Spinal cord (tissue), 9 donors: ENCODE measurements at regions not wholly inside any gene's neighbourhood (a gene's known extent, or its start where the extent isn't known, plus 50 kb on each side); places are given as distances from the start of the nearest gene placed in this dataset.

Source experiments
- DNase-seq, 6 donors: peaks; one replicate each; pipeline versions ENCODE4 v3.0.0 to v3.0.0-alpha.2; 2013 to 2015; ENCODE audit warnings: low spot score in 6 of 6, low read depth in 4 of 6
- H3K27ac ChIP-seq: one replicate; pipeline ENCODE4 v1.5.1; 2013; ENCODE audit warnings: low read depth, low read length, control low read depth
- H3K27me3 ChIP-seq: one replicate; pipeline ENCODE4 v1.6.1; 2013; ENCODE audit warnings: low read length; ENCODE audit not compliant: control insufficient read depth, insufficient read depth
- H3K36me3 ChIP-seq: one replicate; pipeline ENCODE4 v1.6.1; 2013; ENCODE audit warnings: low read length; ENCODE audit not compliant: control insufficient read depth, insufficient read depth
- H3K4me1 ChIP-seq: one replicate; pipeline ENCODE4 v1.6.1; 2013; ENCODE audit warnings: low read length; ENCODE audit not compliant: control insufficient read depth, insufficient read depth
- H3K4me3 ChIP-seq: one replicate; pipeline ENCODE4 v1.5.1; 2013; ENCODE audit warnings: low read depth, low read length, control low read depth
- H3K9me3 ChIP-seq: one replicate; pipeline ENCODE4 v1.6.1; 2013; ENCODE audit warnings: low read length; ENCODE audit not compliant: control insufficient read depth, insufficient read depth
- WGBS: methylation state at CpG from one replicate; pipeline ENCODE4 v1.1.5; 2013; ENCODE audit warnings: missing lambda C conversion rate; ENCODE audit not compliant: insufficient coverage; 5-methylcytosine and 5-hydroxymethylcytosine counted together
- donor health status: healthy.

DNA sequence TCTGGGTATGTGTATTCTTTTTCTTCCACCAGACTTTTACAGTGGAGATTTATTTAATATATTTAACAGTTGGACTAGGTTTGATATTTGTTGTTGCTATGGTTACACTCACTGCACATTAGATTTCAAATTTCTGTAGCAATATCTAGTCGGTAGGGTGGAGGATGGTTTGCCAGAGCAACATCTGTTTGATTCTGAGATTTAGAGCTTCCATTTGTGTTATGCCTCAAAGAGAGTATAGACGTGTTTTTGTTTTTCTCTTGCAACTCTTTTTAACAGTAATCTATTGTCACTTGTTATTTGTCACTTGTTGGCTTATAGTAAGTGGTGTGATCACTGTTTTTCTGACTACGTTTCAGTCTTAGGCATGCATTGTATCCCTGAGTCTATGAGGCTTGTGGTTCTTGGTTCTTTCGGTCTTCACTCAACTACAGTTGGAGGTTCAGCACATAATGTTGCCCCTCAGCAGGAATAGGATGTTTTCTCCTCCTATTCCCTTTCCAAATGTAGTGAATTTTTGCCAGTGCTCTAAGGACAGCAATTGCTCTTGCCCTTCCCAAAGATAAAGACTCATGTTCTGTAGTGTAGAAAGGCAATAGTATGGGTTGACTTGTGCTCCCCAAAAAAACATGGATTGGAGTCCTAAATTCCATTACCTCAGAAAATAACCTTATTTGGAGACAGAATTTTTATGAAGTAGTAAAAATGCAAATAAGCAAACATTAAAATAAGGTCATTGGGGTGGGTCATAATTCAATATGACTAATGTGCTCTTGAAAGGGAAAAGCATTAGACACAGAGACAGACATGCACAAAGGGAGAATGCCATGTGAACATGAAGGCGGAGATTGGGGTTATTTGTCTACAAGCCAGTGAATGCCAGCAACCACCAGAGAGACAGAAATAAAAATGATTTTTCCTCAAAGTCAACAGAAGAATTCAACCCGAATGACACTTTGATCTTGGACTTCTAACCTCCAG lies 692.1 kb downstream of the DIPK2A start:
- Histone ChIP-seq H3K9me3 (peaks cover 4% of the 10 kb centered on the region), H3K27ac (no peak overlapping the region), H3K36me3 (no peaks in the 10 kb centered on the region), H3K27me3 (no peaks in the 10 kb centered on the region), H3K4me1 (no peaks in the 10 kb centered on the region), H3K4me3 (no peak overlapping the region)
- 67% methylated on average over 1 of the region's 6 CpGs for WGBS
- peak in 2 of 6 donors; percentile 15 to 39 for DNase-seq

DNA sequence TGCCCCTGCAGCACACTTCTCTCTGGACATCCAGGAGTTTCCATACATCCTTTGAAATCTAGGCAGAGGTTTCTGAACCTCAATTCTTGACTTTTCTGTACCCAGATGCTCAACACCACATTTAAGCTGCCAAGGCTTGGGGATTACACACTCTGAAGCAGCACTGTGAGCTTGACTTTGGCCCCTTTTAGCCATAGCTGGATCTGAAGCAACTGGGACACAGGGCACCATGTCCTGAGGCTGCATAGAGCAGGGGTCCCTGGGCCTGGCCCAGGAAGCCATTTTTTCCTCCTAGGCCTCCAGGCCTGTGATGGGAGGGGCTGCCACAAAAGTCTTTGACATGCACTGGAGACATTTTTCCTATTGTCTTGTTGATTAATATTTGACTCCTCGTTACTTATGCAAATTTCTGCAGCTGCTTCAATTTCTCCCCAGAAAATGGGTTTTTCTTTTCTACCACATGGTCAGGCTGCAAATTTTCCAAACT lies 694.0 kb downstream of the DIPK2A start:
- Histone ChIP-seq H3K9me3 (peaks cover 4% of the 10 kb centered on the region), H3K36me3 (no peaks in the 10 kb centered on the region), H3K27me3 (no peaks in the 10 kb centered on the region), H3K4me1 (no peaks in the 10 kb centered on the region), H3K27ac (no peak overlapping the region), H3K4me3 (no peak overlapping the region)
- WGBS: no CpG with 5 or more reads among the region's 1 CpG
- DNase-seq: no peak

DNA sequence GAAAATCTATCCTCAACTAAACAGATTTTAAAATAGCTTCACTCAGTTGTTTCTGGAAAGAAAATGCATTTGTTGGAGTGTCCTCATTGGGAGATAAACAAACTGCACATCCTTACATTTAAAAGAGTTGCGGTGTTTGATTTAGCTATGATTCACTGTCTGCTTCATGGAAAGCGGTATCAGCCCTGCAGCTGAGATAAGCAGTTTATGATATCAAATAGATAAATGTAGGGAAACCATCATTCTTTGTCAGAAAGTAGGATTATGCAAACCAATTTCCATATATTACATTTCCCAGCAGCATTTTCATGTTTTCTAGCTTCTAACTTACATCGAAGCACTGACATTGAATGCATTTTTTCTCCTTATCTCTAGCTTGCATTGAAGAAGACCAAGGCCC lies 698.9 kb downstream of the DIPK2A start:
- Histone ChIP-seq H3K27ac (no peak overlapping the region), H3K4me1 (no peaks in the 10 kb centered on the region), H3K4me3 (no peak overlapping the region), H3K27me3 (no peaks in the 10 kb centered on the region), H3K9me3 (peaks cover under 1% of the 10 kb centered on the region), H3K36me3 (no peaks in the 10 kb centered on the region)
- DNase-seq: peak in 1 of 6 donors; percentile 26
- 100% methylated on average over 1 of the region's 3 CpGs for WGBS

DNA sequence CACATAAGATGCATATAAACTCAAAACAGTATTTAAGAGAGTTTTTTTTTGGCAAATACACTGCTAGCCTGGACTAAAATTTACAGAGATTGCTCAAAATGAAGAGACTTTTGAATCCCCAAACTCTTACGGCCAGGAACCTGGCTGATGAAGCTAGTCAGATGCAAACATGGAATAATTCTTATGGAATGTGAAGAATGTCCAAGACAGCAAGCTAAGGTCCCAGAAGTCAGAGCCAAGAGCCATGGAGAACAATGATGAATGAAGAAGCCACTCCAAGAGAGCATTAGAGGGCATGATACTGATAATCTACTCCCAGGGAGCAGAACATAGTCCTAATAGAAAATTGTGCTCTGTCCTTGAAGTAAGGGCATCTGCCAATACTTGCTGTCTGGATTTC lies 705.5 kb downstream of the DIPK2A start:
- no peaks in the 10 kb centered on the region for H3K36me3 ChIP-seq
- no peak overlapping the region for H3K27ac ChIP-seq
- no peaks in the 10 kb centered on the region for H3K4me1 ChIP-seq
- no peak overlapping the region for H3K4me3 ChIP-seq
- H3K27me3 ChIP-seq: no peaks in the 10 kb centered on the region
- no peaks in the 10 kb centered on the region for H3K9me3 ChIP-seq
- DNase-seq: no peak
- no CpG with 5 or more reads among the region's 1 CpG for WGBS

DNA sequence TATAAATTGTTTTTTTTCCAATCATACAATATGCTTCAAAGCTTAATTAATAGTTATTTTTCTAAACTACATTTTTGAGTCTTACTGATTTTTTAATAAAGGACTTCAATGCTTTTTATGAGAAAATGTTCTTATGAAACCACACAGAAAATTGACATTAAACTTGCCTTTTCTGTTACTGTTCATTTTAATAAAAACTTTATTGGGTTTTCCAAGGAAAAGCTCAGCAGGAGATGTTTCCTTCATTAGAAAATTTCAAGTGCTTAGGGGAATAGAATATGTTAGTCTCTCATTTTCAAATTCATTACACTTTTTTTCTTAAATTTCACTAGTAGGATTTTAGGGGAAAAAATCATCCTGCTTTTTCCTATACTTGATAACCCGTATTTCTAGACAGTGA lies 711.4 kb downstream of the DIPK2A start:
- no peak overlapping the region for H3K4me3 ChIP-seq

DNA sequence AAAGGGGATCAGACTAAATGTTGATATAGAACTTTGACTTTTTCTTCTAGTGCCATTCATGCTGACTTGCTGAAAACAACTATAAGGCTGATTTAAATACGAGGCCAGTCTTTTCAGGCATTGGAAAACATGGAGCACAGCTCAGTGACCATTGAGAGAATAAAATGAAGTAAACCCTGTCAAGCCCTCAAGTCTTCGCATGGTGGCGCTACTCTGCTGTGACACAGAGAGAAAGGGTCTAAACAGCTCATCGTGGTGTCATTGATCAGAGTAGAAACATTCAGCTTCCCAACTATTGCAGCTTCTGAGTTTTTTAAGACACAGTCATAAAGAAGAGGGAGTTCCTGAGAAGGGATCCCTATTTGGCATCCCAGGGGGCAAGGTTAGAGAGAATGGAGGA lies 716.2 kb downstream of the DIPK2A start:
- H3K4me3 ChIP-seq: no peak overlapping the region
- H3K4me1 ChIP-seq: no peaks in the 10 kb centered on the region
- no peaks in the 10 kb centered on the region for H3K9me3 ChIP-seq
- H3K27me3 ChIP-seq: no peaks in the 10 kb centered on the region
- WGBS: 68% methylated on average over 3 of the region's 4 CpGs
- H3K36me3 ChIP-seq: no peaks in the 10 kb centered on the region
- DNase-seq: no peak
- H3K27ac ChIP-seq: no peak overlapping the region

More for the DNA sequence above, 711.4 kb downstream of the DIPK2A start:
- no peaks in the 10 kb centered on the region for H3K36me3 ChIP-seq
- no peaks in the 10 kb centered on the region for H3K4me1 ChIP-seq
- no peak for DNase-seq
- H3K27ac ChIP-seq: no peak overlapping the region
- H3K27me3 ChIP-seq: no peaks in the 10 kb centered on the region
- no peaks in the 10 kb centered on the region for H3K9me3 ChIP-seq
- WGBS: no CpG with 5 or more reads among the region's 1 CpG

DNA sequence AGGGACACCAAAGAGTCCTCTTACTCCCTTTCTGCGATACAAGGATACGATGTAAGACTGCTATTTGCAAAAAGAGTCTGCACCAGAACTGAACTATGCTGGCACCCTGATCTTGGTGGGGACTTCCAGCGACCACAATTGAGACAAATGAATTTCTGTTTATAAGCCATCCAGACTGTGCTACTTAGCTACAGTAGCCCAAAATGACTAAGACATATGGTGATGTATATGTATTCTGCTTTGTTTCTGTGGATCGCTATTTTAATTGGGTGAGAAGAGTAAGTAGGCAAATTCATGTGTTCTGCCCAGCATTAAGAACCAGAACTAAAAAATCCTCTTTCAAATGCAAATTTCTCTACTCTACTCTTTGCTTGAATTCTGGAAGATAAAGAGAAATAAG lies 720.9 kb downstream of the DIPK2A start:
- Histone ChIP-seq H3K36me3 (no peaks in the 10 kb centered on the region), H3K9me3 (no peaks in the 10 kb centered on the region), H3K27ac (no peak overlapping the region), H3K27me3 (no peaks in the 10 kb centered on the region), H3K4me3 (no peak overlapping the region), H3K4me1 (no peaks in the 10 kb centered on the region)
- DNase-seq: peak in 1 of 6 donors; percentile 66
- WGBS: 63% methylated on average over 3 of the region's 4 CpGs

DNA sequence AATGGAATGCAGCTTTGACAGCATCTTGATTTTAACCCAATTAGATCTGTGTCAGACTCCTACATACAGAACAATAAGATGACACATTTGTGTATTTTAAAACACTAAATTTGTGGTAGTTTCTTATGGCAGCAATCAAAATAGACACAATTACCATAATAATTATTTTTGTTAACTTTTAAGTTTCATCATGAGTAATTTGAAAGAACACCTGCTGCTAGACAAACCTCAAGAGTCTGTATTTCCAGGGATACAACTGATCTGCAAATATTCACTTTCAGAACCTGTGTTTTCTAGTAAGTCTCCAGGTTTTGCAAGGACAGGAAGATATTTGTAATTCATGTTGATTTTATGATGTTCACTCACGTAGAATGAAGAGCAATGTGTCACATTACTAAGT lies 736.8 kb downstream of the DIPK2A start:
- no CpG with 5 or more reads among the region's 1 CpG for WGBS
- Histone ChIP-seq H3K27ac (no peak overlapping the region), H3K9me3 (no peaks in the 10 kb centered on the region), H3K36me3 (no peaks in the 10 kb centered on the region), H3K27me3 (no peaks in the 10 kb centered on the region), H3K4me1 (no peaks in the 10 kb centered on the region), H3K4me3 (no peak overlapping the region)
- DNase-seq: no peak

DNA sequence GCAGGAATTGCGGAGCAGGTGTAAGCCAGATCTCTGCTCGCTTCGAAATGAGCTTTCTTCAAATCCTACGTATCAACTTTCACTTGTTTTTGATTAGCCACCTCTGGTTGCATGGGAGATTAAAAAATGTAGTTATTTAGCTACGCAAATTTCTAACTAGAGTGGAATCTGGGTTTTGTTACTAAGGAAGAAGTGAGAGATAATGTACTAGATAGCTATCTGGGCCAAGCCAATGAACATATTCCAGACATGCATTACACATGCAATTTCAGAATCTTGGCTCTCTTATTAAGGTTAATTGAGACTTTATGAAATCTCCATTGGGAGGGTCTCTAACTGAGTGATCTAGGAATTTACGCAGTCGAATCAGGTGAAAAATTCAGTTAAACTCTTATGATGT lies 765.7 kb downstream of the DIPK2A start:
- Histone ChIP-seq H3K27me3 (no peaks in the 10 kb centered on the region), H3K4me1 (no peaks in the 10 kb centered on the region)

DNA sequence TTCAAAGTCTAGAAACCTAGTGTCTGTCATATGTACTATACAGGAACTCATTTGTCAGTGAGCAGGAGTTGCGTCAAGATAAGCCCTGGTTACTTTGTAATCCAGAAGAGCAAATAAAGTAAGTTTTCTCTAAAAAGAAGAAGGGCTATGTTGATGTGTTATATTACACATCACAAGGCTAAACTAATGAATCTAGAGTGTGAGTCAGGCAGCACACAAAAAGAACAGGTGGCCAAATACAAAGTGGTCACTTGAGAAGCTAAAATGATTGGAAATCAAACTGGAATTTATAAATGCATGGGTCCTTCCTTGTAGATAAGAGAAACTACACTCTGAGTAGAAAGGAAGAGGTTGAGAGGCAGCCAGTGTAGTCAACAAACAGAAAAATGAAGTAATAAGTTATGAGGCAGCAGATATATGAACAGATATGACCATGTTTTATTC lies 771.6 kb downstream of the DIPK2A start:
- H3K27me3 ChIP-seq: no peaks in the 10 kb centered on the region
- H3K9me3 ChIP-seq: no peaks in the 10 kb centered on the region
- no peaks in the 10 kb centered on the region for H3K36me3 ChIP-seq
- H3K4me3 ChIP-seq: no peak overlapping the region
- no CpG with 5 or more reads among the region's 1 CpG for WGBS
- H3K4me1 ChIP-seq: no peaks in the 10 kb centered on the region
- no peak for DNase-seq
- no peak overlapping the region for H3K27ac ChIP-seq

More for the DNA sequence above, 765.7 kb downstream of the DIPK2A start:
- no peak for DNase-seq
- H3K4me3 ChIP-seq: no peak overlapping the region
- no CpG with 5 or more reads among the region's 7 CpGs for WGBS
- no peak overlapping the region for H3K27ac ChIP-seq
- H3K9me3 ChIP-seq: no peaks in the 10 kb centered on the region
- no peaks in the 10 kb centered on the region for H3K36me3 ChIP-seq
